Sigmoid colon (tissue), 6 donors: ENCODE measurements at regions not wholly inside any gene's neighbourhood (a gene's known extent, or its start where the extent isn't known, plus 50 kb on each side); places are given as distances from the start of the nearest gene placed in this dataset.
"Not testable (repeated sequence)": the region's sequence is repeated elsewhere in the genome, so short reads cannot be mapped to it uniquely, and the experiment has no call there.

Experiments used
- DNase-seq: peaks from one replicate; pipeline ENCODE4 v3.0.0-alpha.2; 2019
- H3K27ac ChIP-seq, 4 donors: fragments of 200-600 bp; sonication (generic); one replicate each; pipeline ENCODE4 v1.5.1; 2016 to 2019; ENCODE audit warnings: mild to moderate bottlenecking in 1 of 4
- H3K27me3 ChIP-seq, 3 donors: fragments of 200-600 bp; sonication (generic); one replicate each; pipeline ENCODE4 v1.5.1; 2019; ENCODE audit warnings: mild to moderate bottlenecking in 1 of 3
- H3K36me3 ChIP-seq, 4 donors: fragments of 200-600 bp; sonication (generic); one replicate each; pipeline ENCODE4 v1.5.1; 2016 to 2019
- H3K4me1 ChIP-seq, 4 donors: fragments of 200-600 bp; sonication (generic); one replicate each; pipeline ENCODE4 v1.5.1; 2017 to 2019
- H3K4me3 ChIP-seq, 4 donors: fragments of 200-600 bp; sonication (generic); one replicate each; pipeline ENCODE4 v1.5.1; 2017 to 2019; ENCODE audit warnings: mild to moderate bottlenecking in 2 of 4, moderate library complexity in 1 of 4
- H3K9me3 ChIP-seq, 4 donors: fragments of 200-600 bp in 3 of 4; sonication (generic) in 3 of 4; one replicate each; pipeline versions ENCODE4 v1.5.1 to v1.6.1; 2013 to 2019
- EP300 ChIP-seq, 4 donors: sonication (generic); formaldehyde crosslinking; IDR thresholded peaks; one replicate each; pipeline ENCODE4 v1.6.1; 2017; ENCODE audit warnings: antibody characterized with exemption in 4 of 4
- POLR2A ChIP-seq, 2 donors: fragments of 450-650 bp; IDR thresholded peaks; one replicate each; pipeline ENCODE4 v1.6.1; 2016; ENCODE audit warnings: antibody characterized with exemption in 2 of 2, mild to moderate bottlenecking in 2 of 2, moderate library complexity in 2 of 2
- POLR2AphosphoS5 ChIP-seq, 4 donors: sonication (generic); formaldehyde crosslinking; IDR thresholded peaks; one replicate each; pipeline ENCODE4 v1.6.1; 2017; ENCODE audit warnings: antibody characterized with exemption in 4 of 4
- WGBS, 2 donors: extraction: QIAGEN DNeasy Blood & Tissue Kit; methylation state at CpG; one replicate each; pipeline ENCODE4 v1.1.7; 2013; 5-methylcytosine and 5-hydroxymethylcytosine counted together
- intact Hi-C: fragments of 100-400 bp; cut with DNase I; formaldehyde crosslinking; loops from one replicate; pipeline ENCODE4 v1.15.1; 2023
- TF ChIP-seq, protein P1 (sequence below), 4 experiments: fragments of 450-650 bp in 3 of 4; fragments of 200-600 bp in 1 of 4; IDR thresholded peaks; one replicate each; pipeline ENCODE4 v1.5.1; 2016 to 2019; ENCODE audit warnings: antibody characterized with exemption in 4 of 4, mild to moderate bottlenecking in 3 of 4, moderate library complexity in 2 of 4
- donor health status: healthy with polysubstance abuse.
- donor health status: healthy.

DNA sequence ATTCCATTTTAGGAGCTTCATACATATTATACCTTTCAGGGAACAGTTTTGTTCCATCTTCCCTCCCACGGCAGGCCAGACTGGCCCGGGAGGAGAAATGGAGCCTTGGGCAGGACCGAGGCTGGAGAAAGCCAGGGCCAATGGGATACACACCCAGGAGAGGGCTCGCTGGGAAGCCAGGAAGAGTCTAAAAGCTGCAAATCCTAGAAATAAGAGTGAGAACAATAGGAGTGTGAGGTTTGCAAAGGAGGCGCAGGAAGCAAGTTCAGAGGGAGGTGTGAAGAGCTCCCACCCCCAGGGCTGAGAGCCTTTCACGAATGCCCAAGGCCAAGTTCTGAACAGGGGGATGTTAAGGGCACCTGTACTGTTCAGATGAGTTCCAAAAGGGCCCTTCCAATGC lies 67.5 kb upstream of the CPSF6 start:
- TF ChIP-seq POLR2AphosphoS5 (IDR thresholded peaks at IDR 0.05) (no peak), POLR2A (IDR thresholded peaks at IDR 0.05) (no peak), EP300 (IDR thresholded peaks at IDR 0.05) (no peak)
- Histone ChIP-seq H3K4me3 (no peak overlapping the region), H3K27ac (no peak overlapping the region), H3K27me3 (no peaks in the 10 kb centered on the region), H3K9me3 (peaks cover 0 to 3% (median 0%) of the 10 kb centered on the region in 4 donors), H3K4me1 (no peaks in the 10 kb centered on the region), H3K36me3 (no peaks in the 10 kb centered on the region)
- intact Hi-C loops: no loop called here
- WGBS, 2 donors: 91 to 95% methylated on average over 6 of the region's 6 CpGs
- no peak for DNase-seq

DNA sequence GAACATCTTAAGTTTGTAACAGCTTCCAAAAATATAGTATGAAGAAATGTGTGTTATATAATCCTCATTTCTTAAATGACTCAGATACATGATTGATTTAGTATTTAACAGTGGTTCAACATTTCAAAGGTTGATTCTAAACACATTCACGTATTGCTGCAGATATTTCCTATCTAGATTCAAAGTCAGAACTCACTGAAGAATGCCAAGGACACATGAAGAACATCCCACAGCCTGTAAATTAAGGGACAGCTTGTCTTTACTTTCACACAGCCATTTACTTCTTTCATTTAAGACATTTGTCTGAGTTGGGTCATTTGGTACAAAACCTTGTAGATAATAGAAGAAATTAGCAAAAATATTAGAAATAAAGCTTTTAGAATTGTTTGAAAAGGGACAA lies 66.9 kb upstream of the CPSF6 start:
- no peak for DNase-seq
- no peak overlapping the region for H3K4me3 ChIP-seq
- no peaks in the 10 kb centered on the region for H3K27me3 ChIP-seq
- H3K36me3 ChIP-seq: no peaks in the 10 kb centered on the region
- H3K4me1 ChIP-seq: no peaks in the 10 kb centered on the region
- H3K27ac ChIP-seq: no peak overlapping the region
- intact Hi-C loops: no loop called here
- TF ChIP-seq EP300 (IDR thresholded peaks at IDR 0.05) (no peak), POLR2A (IDR thresholded peaks at IDR 0.05) (no peak), POLR2AphosphoS5 (IDR thresholded peaks at IDR 0.05) (no peak)
- TF ChIP-seq, protein P1, sequence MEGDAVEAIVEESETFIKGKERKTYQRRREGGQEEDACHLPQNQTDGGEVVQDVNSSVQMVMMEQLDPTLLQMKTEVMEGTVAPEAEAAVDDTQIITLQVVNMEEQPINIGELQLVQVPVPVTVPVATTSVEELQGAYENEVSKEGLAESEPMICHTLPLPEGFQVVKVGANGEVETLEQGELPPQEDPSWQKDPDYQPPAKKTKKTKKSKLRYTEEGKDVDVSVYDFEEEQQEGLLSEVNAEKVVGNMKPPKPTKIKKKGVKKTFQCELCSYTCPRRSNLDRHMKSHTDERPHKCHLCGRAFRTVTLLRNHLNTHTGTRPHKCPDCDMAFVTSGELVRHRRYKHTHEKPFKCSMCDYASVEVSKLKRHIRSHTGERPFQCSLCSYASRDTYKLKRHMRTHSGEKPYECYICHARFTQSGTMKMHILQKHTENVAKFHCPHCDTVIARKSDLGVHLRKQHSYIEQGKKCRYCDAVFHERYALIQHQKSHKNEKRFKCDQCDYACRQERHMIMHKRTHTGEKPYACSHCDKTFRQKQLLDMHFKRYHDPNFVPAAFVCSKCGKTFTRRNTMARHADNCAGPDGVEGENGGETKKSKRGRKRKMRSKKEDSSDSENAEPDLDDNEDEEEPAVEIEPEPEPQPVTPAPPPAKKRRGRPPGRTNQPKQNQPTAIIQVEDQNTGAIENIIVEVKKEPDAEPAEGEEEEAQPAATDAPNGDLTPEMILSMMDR (IDR thresholded peaks at IDR 0.05): no peak
- WGBS, 2 donors: 29 to 68% methylated on average over 1 of the region's 1 CpG
- peaks cover 0 to 3% (median 0%) of the 10 kb centered on the region in 4 donors for H3K9me3 ChIP-seq

DNA sequence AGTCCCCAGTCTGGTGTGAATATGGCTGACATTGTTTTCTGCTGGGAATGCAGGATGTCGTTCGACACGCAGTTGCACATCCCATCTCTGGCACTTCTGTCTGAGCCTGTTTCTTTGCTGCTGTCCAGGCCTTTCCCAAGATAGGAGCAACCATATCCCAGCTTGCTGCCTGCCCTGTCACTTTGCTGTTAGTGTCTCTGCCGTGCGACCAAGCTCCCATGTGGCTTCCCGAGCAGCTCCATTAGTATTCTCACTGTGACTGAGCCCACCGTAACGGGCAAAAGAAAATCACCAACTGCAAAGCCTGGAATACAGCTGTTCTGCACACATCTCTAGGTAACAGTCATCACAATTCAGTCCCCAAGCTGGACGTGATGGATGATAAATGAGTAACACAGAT lies 66.0 kb upstream of the CPSF6 start:
- intact Hi-C loops: no loop called here
- Histone ChIP-seq H3K4me3 (no peak overlapping the region), H3K9me3 (peaks cover 0 to 3% (median 0%) of the 10 kb centered on the region in 4 donors), H3K27ac (no peak overlapping the region), H3K27me3 (no peaks in the 10 kb centered on the region), H3K4me1 (no peaks in the 10 kb centered on the region), H3K36me3 (no peaks in the 10 kb centered on the region)
- 78 to 90% methylated on average over 9 of the region's 9 CpGs for WGBS, 2 donors
- DNase-seq: no peak
- TF ChIP-seq POLR2AphosphoS5 (IDR thresholded peaks at IDR 0.05) (no peak), EP300 (IDR thresholded peaks at IDR 0.05) (no peak), POLR2A (IDR thresholded peaks at IDR 0.05) (no peak)
- TF ChIP-seq, protein P1 (IDR thresholded peaks at IDR 0.05): no peak

DNA sequence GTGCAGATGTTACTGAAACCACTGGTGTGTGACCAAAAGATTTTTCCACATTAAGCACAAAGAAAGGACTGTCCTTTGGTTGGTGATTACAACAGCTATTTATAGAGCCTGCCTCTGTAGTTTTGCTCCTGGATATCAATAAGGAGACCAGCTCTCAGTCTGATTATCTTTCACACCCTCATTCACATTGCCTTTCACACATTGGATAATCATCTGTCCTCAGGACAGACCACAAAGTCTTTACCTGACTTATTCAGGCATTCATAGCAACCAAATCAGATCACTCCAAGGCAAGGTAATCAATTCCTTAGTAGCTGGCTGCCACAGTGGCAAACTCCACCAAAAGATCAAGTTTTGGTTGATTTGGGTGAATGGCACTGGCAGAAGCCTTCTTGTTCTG lies 59.6 kb upstream of the CPSF6 start:
- H3K4me1 ChIP-seq: no peaks in the 10 kb centered on the region
- DNase-seq: no peak
- no peaks in the 10 kb centered on the region for H3K27me3 ChIP-seq
- H3K9me3 ChIP-seq: peaks cover 0 to 3% (median 0%) of the 10 kb centered on the region in 4 donors
- no peaks in the 10 kb centered on the region for H3K36me3 ChIP-seq
- intact Hi-C loops: no loop called here
- H3K4me3 ChIP-seq: no peak overlapping the region
- TF ChIP-seq EP300 (IDR thresholded peaks at IDR 0.05) (no peak), POLR2A (IDR thresholded peaks at IDR 0.05) (no peak), POLR2AphosphoS5 (IDR thresholded peaks at IDR 0.05) (no peak)
- TF ChIP-seq, protein P1 (IDR thresholded peaks at IDR 0.05): no peak
- no peak overlapping the region for H3K27ac ChIP-seq

DNA sequence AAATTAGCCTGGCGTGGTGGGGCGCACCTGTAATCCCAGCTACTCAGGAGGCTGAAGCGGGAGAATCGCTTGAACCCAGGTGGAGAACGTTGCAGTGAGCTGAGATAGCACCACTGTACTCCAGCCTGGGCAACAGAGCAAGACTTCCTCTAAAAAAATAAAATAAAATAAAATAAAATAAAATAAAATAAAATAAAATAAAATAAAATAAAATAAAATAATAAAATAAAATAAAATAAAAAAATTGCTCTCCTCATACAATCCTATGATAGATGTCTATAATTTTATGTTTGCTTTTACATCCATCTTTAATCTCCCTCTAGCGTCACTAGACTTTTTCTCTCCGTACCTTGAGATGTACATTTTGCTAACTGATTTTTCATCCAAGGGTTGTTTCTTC lies 51.8 kb upstream of the CPSF6 start:
- H3K4me1 ChIP-seq, H3K27me3 ChIP-seq, DNase-seq, H3K36me3 ChIP-seq, H3K9me3 ChIP-seq, H3K4me3 ChIP-seq, intact Hi-C loops, H3K27ac ChIP-seq: not testable (repeated sequence)
- WGBS, 2 donors: 55 to 70% methylated on average over 7 of the region's 7 CpGs

DNA sequence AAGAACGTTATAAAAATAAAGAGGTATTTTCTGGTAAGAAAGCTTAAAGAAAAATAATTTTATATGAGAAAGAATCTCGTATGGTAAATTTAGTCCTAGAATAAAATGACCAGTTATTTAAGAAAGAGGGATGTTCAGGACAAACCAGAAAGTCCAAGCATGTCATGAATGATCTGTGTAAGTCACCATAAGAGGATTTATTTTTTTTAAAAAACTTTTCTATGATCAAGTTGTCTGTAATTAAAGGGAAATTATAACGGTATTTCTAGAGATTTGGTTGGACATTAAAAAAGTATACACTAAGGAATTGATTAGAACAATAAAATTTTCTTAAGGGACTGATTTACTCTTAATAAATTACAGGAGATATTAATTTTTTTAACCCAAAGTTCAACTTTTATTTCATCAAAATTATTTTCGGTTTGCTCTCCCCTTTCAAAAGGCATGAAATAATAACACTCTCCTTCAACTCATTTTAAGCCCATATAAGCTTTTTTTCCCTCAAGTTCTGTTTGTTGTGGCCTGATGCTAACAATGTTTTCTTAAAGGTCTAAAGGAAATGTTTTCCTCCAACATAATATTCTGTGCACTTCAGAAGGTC lies 49.9 kb upstream of the CPSF6 start:
- H3K9me3 ChIP-seq: peaks cover 0 to 4% (median 0%) of the 10 kb centered on the region in 4 donors
- WGBS, 2 donors: 51 to 59% methylated on average over 4 of the region's 4 CpGs
- no peaks in the 10 kb centered on the region for H3K4me1 ChIP-seq
- intact Hi-C loops: no loop called here
- TF ChIP-seq POLR2AphosphoS5 (IDR thresholded peaks at IDR 0.05) (no peak), EP300 (IDR thresholded peaks at IDR 0.05) (no peak), POLR2A (IDR thresholded peaks at IDR 0.05) (no peak)
- TF ChIP-seq, protein P1 (IDR thresholded peaks at IDR 0.05): no peak
- H3K27ac ChIP-seq: no peak overlapping the region
- H3K36me3 ChIP-seq: no peaks in the 10 kb centered on the region
- no peaks in the 10 kb centered on the region for H3K27me3 ChIP-seq
- H3K4me3 ChIP-seq: no peak overlapping the region
- no peak for DNase-seq
